Hepatocyte (in vitro differentiated cells): ENCODE measurements at regions not wholly inside any gene's neighbourhood (a gene's known extent, or its start where the extent isn't known, plus 50 kb on each side); places are given as distances from the start of the nearest gene placed in this dataset.

ENCODE experiments used
- DNase-seq: peaks from one replicate; pipeline ENCODE4 v3.0.0-alpha.2; 2016; ENCODE audit warnings: low spot score
- H2AFZ ChIP-seq: fragments of 200-600 bp; sonication (generic); 2 replicates; pipeline ENCODE4 v1.6.0; 2016; ENCODE audit warnings: antibody characterized with exemption, mild to moderate bottlenecking
- H3K27ac ChIP-seq: fragments of 200-600 bp; sonication (generic); 2 replicates; pipeline ENCODE4 v1.5.1; 2016; ENCODE audit warnings: mild to moderate bottlenecking
- H3K27me3 ChIP-seq: fragments of 200-600 bp; sonication (generic); 2 replicates; pipeline ENCODE4 v1.6.1; 2016
- H3K36me3 ChIP-seq: fragments of 200-600 bp; sonication (generic); replicated peaks from 2 replicates; pipeline ENCODE4 v1.5.1; 2016; ENCODE audit warnings: low read depth; ENCODE audit not compliant: insufficient read depth
- H3K4me1 ChIP-seq: fragments of 200-600 bp; sonication (generic); 2 replicates; pipeline ENCODE4 v1.5.1; 2016; ENCODE audit warnings: mild to moderate bottlenecking, moderate library complexity; ENCODE audit not compliant: insufficient read depth
- H3K4me2 ChIP-seq: fragments of 200-600 bp; sonication (generic); 2 replicates; pipeline ENCODE4 v1.6.0; 2016
- H3K4me3 ChIP-seq: fragments of 200-600 bp; sonication (generic); 2 replicates; pipeline ENCODE4 v1.5.1; 2016; ENCODE audit warnings: mild to moderate bottlenecking
- H3K79me2 ChIP-seq: fragments of 200-600 bp; sonication (generic); 2 replicates; pipeline ENCODE4 v1.6.0; 2017; ENCODE audit warnings: mild to moderate bottlenecking
- H3K9me2 ChIP-seq: fragments of 200-600 bp; sonication (generic); replicated peaks from 2 replicates; pipeline ENCODE4 v1.6.0; 2017; ENCODE audit warnings: mild to moderate bottlenecking; ENCODE audit not compliant: insufficient read depth
- H3K9me3 ChIP-seq: fragments of 200-600 bp; sonication (generic); 2 replicates; pipeline ENCODE4 v1.5.1; 2016; ENCODE audit warnings: low read depth, mild to moderate bottlenecking
- H4K20me1 ChIP-seq: fragments of 200-600 bp; sonication (generic); 2 replicates; pipeline ENCODE4 v1.6.0; 2016; ENCODE audit warnings: mild to moderate bottlenecking; ENCODE audit not compliant: insufficient read depth, poor library complexity, severe bottlenecking
- CTCF ChIP-seq: fragments of 200-600 bp; sonication (generic); IDR thresholded peaks from 2 replicates; pipeline ENCODE4 v1.5.1; 2016; ENCODE audit warnings: antibody characterized with exemption, mild to moderate bottlenecking; ENCODE audit not compliant: poor library complexity
- EZH2 ChIP-seq: fragments of 200-600 bp; sonication (generic); IDR thresholded peaks from 2 replicates; pipeline ENCODE4 v1.6.1; 2016; ENCODE audit warnings: antibody characterized with exemption, mild to moderate bottlenecking, borderline replicate concordance
- EZH2phosphoT487 ChIP-seq: fragments of 200-600 bp; sonication (generic); IDR thresholded peaks from one replicate; pipeline ENCODE4 v1.6.1; 2018; ENCODE audit warnings: antibody characterized with exemption, mild to moderate bottlenecking, low read depth, moderate library complexity; ENCODE audit not compliant: unreplicated experiment, severe bottlenecking
- WGBS: methylation state at CpG from one replicate; pipeline ENCODE4 v1.1.6; 2016; ENCODE audit warnings: low lambda C conversion rate; ENCODE audit errors: missing lambda C conversion rate; 5-methylcytosine and 5-hydroxymethylcytosine counted together

- Histone ChIP-seq H3K4me1 (no peaks in the 10 kb centered on the region), H3K4me2 (no peak overlapping the region), H3K27me3 (no peaks in the 10 kb centered on the region), H2AFZ (no peak overlapping the region), H3K27ac (no peak overlapping the region), H3K9me2 (no peaks in the 10 kb centered on the region), H3K36me3 (no peaks in the 10 kb centered on the region), H3K9me3 (no peaks in the 10 kb centered on the region), H4K20me1 (no peaks in the 10 kb centered on the region), H3K79me2 (no peaks in the 10 kb centered on the region), H3K4me3 (no peak overlapping the region)
- WGBS: 84% methylated on average over 1 of the region's 1 CpG
- TF ChIP-seq EZH2 (no peak), EZH2phosphoT487 (no peak), CTCF (no peak)
- no peak for DNase-seq
Measured at GRCh38 chr3:15955968-15956367, 158.2 kb upstream of the ANKRD28 start.

- Histone ChIP-seq H3K4me2 (no peak overlapping the region), H3K9me3 (no peaks in the 10 kb centered on the region), H4K20me1 (no peaks in the 10 kb centered on the region), H2AFZ (no peak overlapping the region), H3K79me2 (no peaks in the 10 kb centered on the region), H3K4me1 (no peaks in the 10 kb centered on the region), H3K27me3 (no peaks in the 10 kb centered on the region), H3K9me2 (no peaks in the 10 kb centered on the region), H3K27ac (no peak overlapping the region), H3K36me3 (no peaks in the 10 kb centered on the region), H3K4me3 (no peak overlapping the region)
- WGBS: 86% methylated on average over 3 of the region's 3 CpGs
- DNase-seq: no peak
- no peak for TF ChIP-seq CTCF
- no peak for TF ChIP-seq EZH2phosphoT487
- no peak for TF ChIP-seq EZH2
Measured at GRCh38 chr3:15958692-15959433, 161.1 kb upstream of the ANKRD28 start.

- Histone ChIP-seq H3K79me2 (no peaks in the 10 kb centered on the region), H3K27me3 (no peaks in the 10 kb centered on the region), H3K27ac (no peak overlapping the region), H4K20me1 (no peaks in the 10 kb centered on the region), H3K36me3 (no peaks in the 10 kb centered on the region), H3K4me1 (peaks cover 2% of the 10 kb centered on the region), H3K4me2 (no peak overlapping the region), H2AFZ (no peak overlapping the region), H3K4me3 (no peak overlapping the region), H3K9me2 (no peaks in the 10 kb centered on the region), H3K9me3 (no peaks in the 10 kb centered on the region)
- TF ChIP-seq EZH2phosphoT487 (no peak), CTCF (no peak), EZH2 (no peak)
- WGBS: 87% methylated on average over 2 of the region's 2 CpGs
- no peak for DNase-seq
Measured at GRCh38 chr3:15959434-15959811, 161.6 kb upstream of the ANKRD28 start.
